Urinary bladder (tissue), 3 donors: ENCODE measurements at regions not wholly inside any gene's neighbourhood (a gene's known extent, or its start where the extent isn't known, plus 50 kb on each side); places are given as distances from the start of the nearest gene placed in this dataset.

Experiments
- DNase-seq: peaks from one replicate; pipeline ENCODE4 v3.0.0-alpha.2; 2015; ENCODE audit errors: extremely low spot score
- H3K27ac ChIP-seq: one replicate; pipeline ENCODE4 v1.5.1; 2013; ENCODE audit warnings: low read depth, mild to moderate bottlenecking, moderate library complexity
- H3K36me3 ChIP-seq: one replicate; pipeline ENCODE4 v1.6.1; 2013; ENCODE audit warnings: mild to moderate bottlenecking, moderate library complexity; ENCODE audit not compliant: insufficient read depth
- H3K4me1 ChIP-seq: one replicate; pipeline ENCODE4 v1.6.1; 2013; ENCODE audit warnings: mild to moderate bottlenecking, moderate library complexity; ENCODE audit not compliant: insufficient read depth
- H3K4me3 ChIP-seq: one replicate; pipeline ENCODE4 v1.5.1; 2013; ENCODE audit warnings: low read depth, low read length
- WGBS: extraction: QIAGEN DNeasy Blood & Tissue Kit; methylation state at CpG from one replicate; pipeline ENCODE4 v1.1.7; 2013; 5-methylcytosine and 5-hydroxymethylcytosine counted together
- donor health status: healthy with polysubstance abuse.
- donor health status: healthy.

DNA sequence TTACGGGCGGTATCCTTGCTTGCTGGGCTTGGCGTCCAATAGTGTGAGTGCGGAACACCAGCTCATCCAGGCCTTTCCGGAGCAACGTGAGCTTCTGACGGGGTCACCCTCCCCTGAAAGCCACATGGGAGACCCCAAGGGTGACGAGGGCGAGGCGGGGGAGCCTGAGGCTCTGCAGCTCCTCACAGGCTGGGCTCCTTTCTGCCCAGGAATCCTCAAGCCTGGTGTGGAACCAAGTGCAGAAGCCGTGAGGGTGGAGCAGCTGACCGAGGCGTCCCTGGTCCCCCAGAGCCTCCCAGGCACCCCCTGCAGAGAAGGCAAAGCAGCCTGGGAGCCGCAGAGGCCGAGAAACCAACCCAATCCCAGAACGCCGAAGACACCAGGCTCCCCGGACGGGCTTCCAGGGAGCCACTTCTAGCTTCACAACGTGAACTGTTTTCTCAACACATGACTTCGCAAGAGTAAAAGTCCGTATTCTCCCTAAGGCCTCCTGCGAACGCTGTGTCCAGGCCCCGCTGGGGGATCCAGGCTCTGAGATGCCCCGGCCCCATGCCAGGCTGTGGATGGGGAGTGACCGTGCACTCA lies 530.3 kb downstream of the BRD1 start:
- WGBS = 86% methylated on average over 27 of the region's 27 CpGs
- DNase-seq = no peak

DNA sequence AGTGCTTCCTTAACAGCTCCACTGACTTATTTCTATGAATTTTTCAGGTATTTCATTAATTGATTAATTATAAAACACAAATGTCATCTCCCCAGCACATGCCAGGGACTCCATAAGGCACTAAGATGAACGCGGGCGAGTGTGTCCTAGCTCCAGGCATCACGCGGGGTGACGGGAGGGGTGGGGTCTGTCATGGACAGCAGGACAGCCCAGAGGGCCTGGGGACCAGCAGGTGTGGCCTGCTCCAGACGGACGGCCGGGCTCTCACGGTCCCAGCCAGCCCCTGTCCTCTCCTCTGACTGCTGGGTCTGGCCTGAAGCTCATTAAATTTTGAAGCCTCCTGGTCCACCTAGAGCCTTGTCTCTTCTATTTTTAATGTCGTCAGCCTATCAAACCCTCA lies 531.1 kb downstream of the BRD1 start:
- no peaks in the 10 kb centered on the region for H3K4me1 ChIP-seq
- H3K4me3 ChIP-seq = no peak overlapping the region
- no peaks in the 10 kb centered on the region for H3K36me3 ChIP-seq
- H3K27ac ChIP-seq = no peak overlapping the region
- DNase-seq = no peak
- 86% methylated on average over 11 of the region's 11 CpGs for WGBS

More for the DNA sequence above, 530.3 kb downstream of the BRD1 start:
- Histone ChIP-seq H3K4me3 (no peak overlapping the region), H3K27ac (no peak overlapping the region), H3K4me1 (no peaks in the 10 kb centered on the region), H3K36me3 (no peaks in the 10 kb centered on the region)

DNA sequence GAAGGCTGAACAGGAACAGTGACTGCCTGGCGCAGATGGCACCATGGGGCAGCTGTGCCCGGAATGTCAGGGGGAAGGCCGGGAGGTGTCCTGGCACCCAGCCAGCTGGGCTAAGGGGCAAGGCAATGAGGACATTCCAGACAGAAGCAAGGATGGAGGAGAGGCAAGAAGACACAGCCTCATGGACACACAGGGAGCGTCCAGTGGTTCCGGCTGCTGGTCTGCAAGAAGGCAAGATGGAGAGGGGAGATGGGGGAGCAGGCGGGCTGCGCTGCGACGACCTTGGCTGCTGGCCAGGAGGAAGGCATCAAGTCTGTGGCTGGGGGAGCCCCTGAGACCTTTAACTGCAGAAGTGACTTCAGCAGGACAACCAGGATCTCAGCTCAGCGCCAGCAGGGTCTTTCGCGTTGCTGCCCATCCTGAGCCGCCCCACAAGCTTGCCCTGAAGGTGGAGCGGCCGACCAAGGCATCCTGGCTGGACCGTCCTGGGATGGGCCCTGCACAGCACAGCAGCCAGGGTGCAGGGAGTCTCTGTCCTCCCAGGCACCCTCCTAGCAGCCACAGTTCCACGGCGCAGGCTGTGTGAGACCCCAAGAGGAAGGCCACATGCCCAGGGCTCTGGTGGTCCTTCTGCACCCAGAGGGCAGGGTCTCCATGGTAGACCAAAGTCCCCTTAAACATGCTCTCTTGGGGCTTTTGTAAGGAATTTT lies 531.7 kb downstream of the BRD1 start:
- Histone ChIP-seq H3K27ac (no peak overlapping the region), H3K4me3 (no peak overlapping the region), H3K36me3 (no peaks in the 10 kb centered on the region), H3K4me1 (no peaks in the 10 kb centered on the region)
- WGBS = 88% methylated on average over 18 of the region's 18 CpGs
- DNase-seq = no peak

DNA sequence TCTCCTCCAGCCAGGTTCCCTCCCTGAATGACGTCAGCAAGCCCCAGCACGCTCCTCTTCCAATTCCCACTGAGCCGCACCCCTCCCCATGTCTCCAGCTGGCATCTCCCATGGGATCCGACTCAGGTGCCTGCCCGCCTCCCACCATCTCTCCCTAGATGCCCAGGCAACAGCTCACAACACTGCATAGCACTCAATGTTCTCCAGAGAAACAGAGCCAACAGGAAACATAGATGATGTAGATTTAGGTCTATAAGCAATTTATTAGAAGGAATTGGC lies 532.3 kb downstream of the BRD1 start:
- Histone ChIP-seq H3K27ac (no peak overlapping the region), H3K4me1 (no peaks in the 10 kb centered on the region), H3K36me3 (no peaks in the 10 kb centered on the region), H3K4me3 (no peak overlapping the region)
- WGBS = 79% methylated on average over 5 of the region's 5 CpGs
- no peak for DNase-seq

DNA sequence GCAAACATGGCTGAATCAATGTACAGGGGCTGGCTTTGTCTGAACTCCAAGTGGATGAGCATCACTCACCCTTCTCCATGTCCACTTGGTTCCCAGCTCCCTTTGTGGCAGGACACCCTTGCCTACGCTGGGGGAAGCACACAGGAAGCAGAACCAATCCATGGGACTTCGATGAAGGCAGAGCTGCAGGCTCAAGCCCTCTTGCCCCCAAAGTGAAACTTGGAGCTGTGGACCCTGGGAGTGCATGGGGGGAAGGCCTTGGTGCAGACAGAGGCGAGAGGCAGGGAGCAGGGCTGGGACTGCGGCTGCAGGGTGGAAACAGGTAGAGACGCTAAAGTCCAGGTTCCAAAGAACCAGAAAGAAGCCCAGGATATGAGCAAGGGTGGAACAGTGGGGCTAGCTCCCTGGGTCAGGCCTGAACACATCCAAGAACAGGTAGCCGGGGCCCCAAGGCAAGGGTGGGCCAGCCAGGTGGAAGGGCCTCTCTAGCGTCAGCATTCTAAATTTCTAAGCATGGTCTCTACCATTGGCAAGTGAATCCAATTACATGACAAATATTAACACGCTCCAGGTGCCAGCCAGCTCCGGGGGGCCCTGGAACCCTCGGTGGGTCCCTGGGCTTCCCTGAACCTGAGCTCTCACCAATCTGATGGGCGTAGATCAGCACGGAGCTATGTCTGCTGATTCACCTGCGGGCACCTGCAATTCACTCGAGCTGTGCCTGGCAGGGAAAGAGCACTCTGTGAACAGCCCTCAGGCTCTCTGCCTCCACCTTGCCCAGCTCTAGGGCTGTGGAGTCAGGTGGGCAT lies 532.8 kb downstream of the BRD1 start:
- Histone ChIP-seq H3K4me1 (no peaks in the 10 kb centered on the region), H3K27ac (no peak overlapping the region), H3K4me3 (no peak overlapping the region), H3K36me3 (no peaks in the 10 kb centered on the region)
- 77% methylated on average over 14 of the region's 14 CpGs for WGBS
- DNase-seq = no peak

DNA sequence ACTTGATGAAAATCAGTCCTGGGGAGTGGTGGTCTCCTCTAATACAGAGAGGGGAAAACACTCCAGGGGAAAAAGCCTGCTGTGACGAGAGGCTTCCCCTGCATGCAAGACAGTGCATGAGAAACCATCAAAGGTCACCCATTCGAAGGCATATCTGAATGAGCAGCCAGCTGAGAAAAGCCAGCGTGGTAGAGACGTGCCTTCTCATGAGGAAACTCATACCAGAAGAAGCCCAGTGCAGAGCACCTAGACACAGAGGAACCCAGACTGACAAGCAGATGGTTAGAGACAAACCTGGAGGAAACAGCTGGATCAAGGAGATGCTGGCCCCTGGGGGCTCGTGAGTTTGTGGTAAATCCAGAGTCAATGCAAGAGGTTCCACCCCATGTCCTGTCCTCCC lies 534.8 kb downstream of the BRD1 start:
- no peak overlapping the region for H3K27ac ChIP-seq
- H3K4me1 ChIP-seq = no peaks in the 10 kb centered on the region
- no peak overlapping the region for H3K4me3 ChIP-seq
- no peaks in the 10 kb centered on the region for H3K36me3 ChIP-seq
- WGBS = 75% methylated on average over 5 of the region's 5 CpGs
- no peak for DNase-seq

DNA sequence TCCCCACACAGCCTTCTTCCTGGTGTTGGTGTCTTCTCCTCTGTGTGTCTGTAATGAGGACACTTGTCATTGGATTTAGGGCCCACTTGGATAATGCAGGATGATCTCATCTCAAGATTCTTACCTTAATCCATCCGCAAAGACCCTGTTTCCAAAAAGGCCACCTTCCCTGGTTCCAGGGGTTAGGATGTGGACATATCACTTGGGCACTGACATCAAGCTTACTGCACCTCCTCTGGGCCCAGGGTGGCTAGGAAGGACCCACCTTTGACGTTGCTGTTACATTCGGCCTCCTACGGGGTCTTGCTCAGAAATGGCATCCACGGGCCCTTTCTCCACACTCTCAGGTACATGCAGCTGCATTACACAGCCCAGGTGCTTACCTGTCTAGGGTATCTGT lies 535.9 kb downstream of the BRD1 start:
- Histone ChIP-seq H3K36me3 (no peaks in the 10 kb centered on the region), H3K4me1 (no peaks in the 10 kb centered on the region), H3K27ac (no peak overlapping the region), H3K4me3 (no peak overlapping the region)
- 83% methylated on average over 5 of the region's 5 CpGs for WGBS
- no peak for DNase-seq

DNA sequence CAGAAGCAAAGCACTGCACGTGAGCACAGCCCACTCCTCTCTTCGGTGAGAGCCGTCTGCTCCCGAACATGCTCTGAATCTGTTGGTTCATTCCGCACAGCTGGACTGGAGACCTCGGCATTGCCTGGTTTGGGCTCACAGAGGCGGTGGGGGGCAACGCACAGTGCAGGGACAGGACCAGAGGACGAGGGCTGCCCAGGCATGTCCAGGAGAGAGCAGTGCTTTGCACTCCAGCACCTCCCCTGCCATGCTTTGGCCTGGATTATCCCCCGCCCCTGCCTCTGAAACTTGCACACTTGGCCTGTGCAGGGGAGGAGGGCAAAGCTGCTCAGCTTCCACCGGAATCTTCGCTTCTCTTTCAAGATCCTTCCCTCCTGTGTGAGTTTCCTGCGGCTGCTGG lies 536.5 kb downstream of the BRD1 start:
- no peak overlapping the region for H3K4me3 ChIP-seq
- DNase-seq = no peak
- no peaks in the 10 kb centered on the region for H3K4me1 ChIP-seq
- H3K27ac ChIP-seq = no peak overlapping the region
- 54% methylated on average over 13 of the region's 13 CpGs for WGBS
- no peaks in the 10 kb centered on the region for H3K36me3 ChIP-seq

DNA sequence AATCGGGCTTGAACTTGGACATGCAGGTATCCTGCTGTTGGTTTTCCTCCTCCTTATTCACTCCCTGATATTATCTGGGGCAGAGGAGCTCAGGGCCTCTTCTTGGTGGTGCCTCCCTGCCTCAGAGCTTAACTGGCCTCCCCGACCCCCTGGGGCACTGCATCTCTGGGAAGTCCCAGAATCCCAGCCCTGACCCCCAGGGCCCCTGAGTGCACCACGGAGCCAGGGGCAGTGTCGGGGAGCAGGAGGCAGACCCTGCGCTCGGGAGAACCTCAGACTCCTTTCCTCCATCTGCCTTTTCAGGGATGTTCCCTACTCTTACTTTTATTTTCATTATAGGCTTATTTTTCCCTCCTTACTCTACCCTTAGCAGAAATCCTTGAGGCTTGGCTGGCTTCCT lies 537.0 kb downstream of the BRD1 start:
- H3K4me1 ChIP-seq = no peaks in the 10 kb centered on the region
- WGBS = 44% methylated on average over 6 of the region's 6 CpGs
- no peak for DNase-seq
- H3K4me3 ChIP-seq = no peak overlapping the region
- H3K36me3 ChIP-seq = no peaks in the 10 kb centered on the region
- H3K27ac ChIP-seq = no peak overlapping the region

DNA sequence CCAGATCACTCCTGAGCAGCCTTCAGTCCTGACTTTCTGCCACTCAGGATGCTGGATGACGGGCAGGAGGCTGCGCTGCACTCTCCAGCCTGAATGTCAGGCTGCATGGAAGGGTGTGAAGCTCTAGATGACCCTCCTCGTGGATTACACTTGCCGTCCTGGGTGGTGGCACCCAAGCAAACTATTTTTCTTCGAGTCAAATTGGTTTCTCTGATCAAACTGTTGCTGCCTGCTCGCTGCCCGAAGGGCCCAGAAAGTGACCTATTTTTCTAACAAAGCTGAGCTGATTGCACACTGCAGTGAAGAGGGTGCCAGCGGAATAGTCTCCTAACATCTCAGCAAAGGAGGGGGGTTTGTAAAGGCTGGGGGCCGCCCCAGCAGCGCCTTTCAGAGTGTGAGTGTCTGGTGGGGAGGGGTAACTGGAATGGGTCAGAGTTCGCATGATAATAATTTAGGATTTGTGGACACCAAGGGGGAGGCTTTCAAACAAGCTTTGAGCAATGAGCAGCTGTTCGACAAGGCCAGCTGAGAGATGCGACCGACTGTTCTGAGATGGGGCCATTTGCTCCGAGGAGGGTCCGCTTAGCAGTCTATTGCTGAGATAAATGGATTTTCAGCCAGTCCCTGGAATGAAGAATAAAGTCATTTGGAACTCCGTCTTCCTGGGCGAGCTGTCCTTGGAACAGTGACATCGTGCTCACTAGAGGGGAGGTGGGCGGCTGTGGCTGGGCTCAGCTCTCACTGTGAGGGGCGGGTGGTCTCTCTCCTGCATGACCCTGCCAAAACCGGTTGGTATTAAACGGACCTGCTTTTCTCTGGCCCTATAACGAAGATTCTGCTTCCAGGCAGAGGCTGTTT lies 537.6 kb downstream of the BRD1 start:
- H3K4me3 ChIP-seq = no peak overlapping the region
- H3K36me3 ChIP-seq = no peaks in the 10 kb centered on the region
- DNase-seq = no peak
- no peaks in the 10 kb centered on the region for H3K4me1 ChIP-seq
- H3K27ac ChIP-seq = no peak overlapping the region
- WGBS = 54% methylated on average over 24 of the region's 24 CpGs

DNA sequence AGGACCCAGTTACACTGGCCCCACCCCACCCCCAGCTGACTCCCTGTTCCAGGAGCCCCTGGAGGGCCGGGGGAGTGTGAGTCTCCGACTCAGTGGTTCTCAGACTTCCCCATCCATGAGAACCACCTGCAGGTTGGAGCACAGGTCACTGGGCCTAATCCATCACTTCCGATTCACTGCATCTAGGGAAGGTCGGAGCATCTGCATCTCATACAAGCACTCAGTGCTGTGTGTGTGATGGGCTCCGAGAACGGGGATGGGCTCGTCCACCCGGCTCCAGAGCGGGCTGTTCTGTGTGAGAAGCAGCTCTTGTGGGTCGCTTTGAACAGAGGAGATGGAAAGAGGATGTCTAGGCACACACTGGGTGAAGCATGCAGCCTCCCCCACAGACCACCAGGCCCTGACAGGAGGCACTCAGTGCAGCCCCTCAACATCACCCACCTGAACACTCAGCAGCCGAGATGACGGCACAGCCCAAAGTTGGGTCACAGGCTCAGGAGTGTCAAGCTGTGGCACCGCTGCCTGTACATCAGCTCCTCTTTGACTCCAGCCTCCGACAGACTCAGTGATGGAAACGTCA lies 541.4 kb downstream of the BRD1 start:
- H3K36me3 ChIP-seq = no peaks in the 10 kb centered on the region
- DNase-seq = no peak
- H3K4me1 ChIP-seq = no peaks in the 10 kb centered on the region
- H3K4me3 ChIP-seq = no peak overlapping the region
- WGBS = 82% methylated on average over 15 of the region's 15 CpGs
- H3K27ac ChIP-seq = no peak overlapping the region

DNA sequence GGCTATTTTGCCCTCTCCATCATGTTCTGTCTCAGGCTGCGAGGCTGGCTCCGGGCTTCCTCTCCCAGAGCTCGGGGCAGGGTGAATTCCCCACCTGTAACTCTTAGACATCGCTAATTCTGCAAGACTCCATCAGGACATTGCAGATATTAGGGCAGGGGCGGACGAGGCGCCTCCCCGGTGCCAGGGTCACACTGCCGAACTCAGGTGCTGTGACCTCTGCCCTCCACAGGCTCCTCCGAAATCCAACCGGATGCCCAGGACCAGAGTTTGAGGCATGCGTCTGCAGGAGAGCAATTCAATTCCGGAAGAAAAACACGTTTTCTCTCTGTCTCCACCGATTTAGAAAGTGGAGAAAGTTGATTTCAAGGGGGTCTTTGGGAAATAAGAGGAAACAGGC lies 542.7 kb downstream of the BRD1 start:
- 84% methylated on average over 15 of the region's 15 CpGs for WGBS
- H3K4me3 ChIP-seq = no peak overlapping the region
- DNase-seq = no peak
- H3K4me1 ChIP-seq = no peaks in the 10 kb centered on the region
- H3K36me3 ChIP-seq = no peaks in the 10 kb centered on the region
- no peak overlapping the region for H3K27ac ChIP-seq

DNA sequence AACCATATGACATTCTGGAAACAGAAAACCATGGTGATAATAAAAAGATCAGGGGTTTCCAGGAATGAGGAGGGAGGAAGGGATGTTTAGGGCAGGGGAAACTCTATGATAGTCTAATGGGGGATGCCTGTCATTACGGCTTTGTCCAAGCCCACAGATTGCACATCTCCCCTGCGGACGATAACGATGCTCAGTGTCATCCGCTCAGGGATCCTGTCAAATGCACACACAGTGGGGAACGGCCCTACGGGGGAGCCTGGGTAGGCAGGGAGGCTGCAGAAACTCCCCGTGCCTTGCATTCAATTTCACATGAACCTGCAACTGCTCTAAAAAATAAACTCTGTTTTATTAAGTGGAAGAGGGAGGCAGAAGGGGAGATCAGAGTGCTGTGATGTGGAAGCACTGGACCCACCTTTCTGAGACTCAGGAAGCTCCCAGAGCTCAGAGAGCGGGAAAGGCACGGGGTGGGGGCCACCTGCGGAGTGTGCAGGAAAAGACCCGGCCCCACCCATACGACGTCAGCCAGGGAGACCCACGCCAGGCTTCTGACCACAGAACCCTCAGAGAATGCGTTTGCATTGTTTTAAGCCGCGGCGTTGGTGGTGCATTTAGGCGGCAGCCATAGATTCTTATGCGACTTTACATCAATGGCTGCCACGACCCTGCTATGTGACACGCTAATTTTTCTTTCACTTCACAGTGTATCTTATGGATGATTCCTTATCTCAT lies 543.5 kb downstream of the BRD1 start:
- DNase-seq = no peak
- 70% methylated on average over 23 of the region's 23 CpGs for WGBS
- no peaks in the 10 kb centered on the region for H3K36me3 ChIP-seq
- no peaks in the 10 kb centered on the region for H3K4me1 ChIP-seq
- no peak overlapping the region for H3K4me3 ChIP-seq
- H3K27ac ChIP-seq = no peak overlapping the region
